T47D (cell line): ENCODE measurements at regions not wholly inside any gene's neighbourhood (a gene's known extent, or its start where the extent isn't known, plus 50 kb on each side); places are given as distances from the start of the nearest gene placed in this dataset.
"Not testable (repeated sequence)": the region's sequence is repeated elsewhere in the genome, so short reads cannot be mapped to it uniquely, and the experiment has no call there.

ENCODE experiments used
- DNase-seq, 2 experiments: peaks; one replicate each; pipeline versions ENCODE4 v3.0.0 to v3.0.0-alpha.2; 2011 to 2012; ENCODE audit warnings: low read depth in 1 of 2, low spot score in 1 of 2
- JUND ChIP-seq: IDR thresholded peaks from 2 replicates; pipeline ENCODE4 v1.6.1; 2012; ENCODE audit warnings: low read depth
- in situ Hi-C: cut with HindIII; loops from 2 replicates; pipeline ENCODE4 v1.10.0; 2016; ENCODE audit warnings: low sequenced_read_pairs, low pct_unique_long_range_greater_than_20kb

GRCh38 chr11:47928426-47928825 lies 51.9 kb upstream of the PTPRJ start:
- TF ChIP-seq JUND = no peak
- in situ Hi-C loops = no loop called here
- no peak for DNase-seq

- in situ Hi-C loops = no loop called here
- TF ChIP-seq JUND = peak; percentile 40; the same call in 1 of the 2 replicates
- peak; percentile 74 to 92 for DNase-seq
Observed at GRCh38 chr11:47924184-47924691, 56.1 kb upstream of the PTPRJ start.

- in situ Hi-C loops = no loop called here
- no peak for TF ChIP-seq JUND
- no peak for DNase-seq
Observed at GRCh38 chr11:47923667-47924066, 56.7 kb upstream of the PTPRJ start.

GRCh38 chr11:47921080-47921555 lies 59.2 kb upstream of the PTPRJ start:
- in situ Hi-C loops, DNase-seq: not testable (repeated sequence)

GRCh38 chr11:47918882-47919495 lies 61.4 kb upstream of the PTPRJ start:
- in situ Hi-C loops = no loop called here
- DNase-seq = no peak

GRCh38 chr11:47918370-47918690 lies 62.0 kb upstream of the PTPRJ start:
- DNase-seq = peak in 1 of 2 experiments; percentile 56
- in situ Hi-C loops = no loop called here
- TF ChIP-seq JUND = no peak

More at GRCh38 chr11:47918882-47919495, 61.4 kb upstream of the PTPRJ start:
- no peak for TF ChIP-seq JUND

GRCh38 chr11:47917599-47918369 lies 62.6 kb upstream of the PTPRJ start:
- in situ Hi-C loops = no loop called here
- no peak for TF ChIP-seq JUND
- peak in 1 of 2 experiments; percentile 26 for DNase-seq

- peak in 1 of 2 experiments; percentile 55 for DNase-seq
- in situ Hi-C loops = no loop called here
- no peak for TF ChIP-seq JUND
Observed at GRCh38 chr11:47916361-47916841, 64.0 kb upstream of the PTPRJ start.

- no peak for DNase-seq
- in situ Hi-C loops = no loop called here
- no peak for TF ChIP-seq JUND
Observed at GRCh38 chr11:47915783-47916182, 64.6 kb upstream of the PTPRJ start.

- DNase-seq = peak in 1 of 2 experiments; percentile 49
- in situ Hi-C loops = no loop called here
- TF ChIP-seq JUND = no peak
Observed at GRCh38 chr11:47915374-47915773, 65.0 kb upstream of the PTPRJ start.

GRCh38 chr11:47914743-47915142 lies 65.6 kb upstream of the PTPRJ start:
- no peak for TF ChIP-seq JUND
- in situ Hi-C loops = no loop called here

GRCh38 chr11:47913529-47914244 lies 65.5 kb upstream of the NUP160 start:
- in situ Hi-C loops = no loop called here
- no peak for TF ChIP-seq JUND
- no peak for DNase-seq

More at GRCh38 chr11:47914743-47915142, 65.6 kb upstream of the PTPRJ start:
- DNase-seq = no peak
